GM12878 (cell line): ENCODE measurements at regions not wholly inside any gene's neighbourhood (a gene's known extent, or its start where the extent isn't known, plus 50 kb on each side); places are given as distances from the start of the nearest gene placed in this dataset.

Experiments
- ATF7 ChIP-seq: fragments of 450-650 bp; IDR thresholded peaks from 2 replicates; pipeline ENCODE4 v1.6.1; 2016; ENCODE audit warnings: low read depth, mild to moderate bottlenecking
- CEBPB ChIP-seq, 2 experiments: fragments of 150-350 bp in 1 of 2; IDR thresholded peaks; 2 replicates each; pipeline ENCODE4 v1.6.1; 2012 to 2014; ENCODE audit warnings: low read depth in 2 of 2, low read length in 2 of 2, borderline replicate concordance in 1 of 2, inconsistent platforms in 1 of 2
- EP300 ChIP-seq, 2 experiments: fragments of 150-350 bp in 1 of 2; IDR thresholded peaks; 2 replicates each; pipeline ENCODE4 v1.6.1; 2011 to 2012; ENCODE audit warnings: low read depth in 2 of 2, low read length in 2 of 2, borderline replicate concordance in 1 of 2, improper control_type of control experiment in 1 of 2, inconsistent platforms in 1 of 2; ENCODE audit not compliant: control insufficient read depth in 1 of 2
- EZH2 ChIP-seq: IDR thresholded peaks from 2 replicates; pipeline ENCODE4 v1.6.1; 2012; ENCODE audit warnings: low read depth, mild to moderate bottlenecking, control low read depth, inconsistent platforms, low read length, borderline replicate concordance; ENCODE audit not compliant: control insufficient read depth
- HCFC1 ChIP-seq: fragments of 150-350 bp; IDR thresholded peaks from 2 replicates; pipeline ENCODE4 v1.6.1; 2014; ENCODE audit warnings: low read length
- NBN ChIP-seq: fragments of 450-650 bp; IDR thresholded peaks from 2 replicates; pipeline ENCODE4 v1.6.1; 2016
- REST ChIP-seq: IDR thresholded peaks from 2 replicates; pipeline ENCODE4 v1.6.1; 2012; ENCODE audit warnings: mild to moderate bottlenecking, low read depth, low read length
- TCF12 ChIP-seq: IDR thresholded peaks from 2 replicates; pipeline ENCODE4 v1.6.1; 2011; ENCODE audit warnings: low read depth, mild to moderate bottlenecking, low read length
- USF2 ChIP-seq: IDR thresholded peaks from 2 replicates; pipeline ENCODE4 v1.6.1; 2011; ENCODE audit warnings: low read depth, low read length, improper control_type of control experiment, borderline replicate concordance
- YY1 ChIP-seq: IDR thresholded peaks from 2 replicates; pipeline ENCODE4 v1.6.1; 2011; ENCODE audit warnings: low read depth, mild to moderate bottlenecking, low read length
- ZZZ3 ChIP-seq: IDR thresholded peaks from 2 replicates; pipeline ENCODE4 v1.6.1; 2011; ENCODE audit warnings: low read depth; ENCODE audit not compliant: control insufficient read depth, insufficient read length

GRCh38 chr10:64635906-64636305 is 1114.7 kb downstream of the REEP3 start:
- TF ChIP-seq NBN, result no peak
- TF ChIP-seq ZZZ3, result no peak
- TF ChIP-seq HCFC1, result no peak
- TF ChIP-seq USF2, result no peak
- no peak for TF ChIP-seq REST
- TF ChIP-seq TCF12, result no peak
- TF ChIP-seq CEBPB (IDR thresholded peaks at IDR 0.05; ENCODE audit: borderline replicate concordance in 1 of 2, low read depth in 2 of 2, low read length in 2 of 2), result no peak
- no peak for TF ChIP-seq EP300 (IDR thresholded peaks at IDR 0.05; ENCODE audit: borderline replicate concordance in 1 of 2, control insufficient read depth in 1 of 2, low read depth in 2 of 2, low read length in 2 of 2)
- TF ChIP-seq YY1, result no peak
- no peak for TF ChIP-seq ATF7
- no peak for TF ChIP-seq EZH2
